ENCODE measurements at regions not wholly inside any gene's neighbourhood (a gene's known extent, or its start where the extent isn't known, plus 50 kb on each side); places are given as distances from the start of the nearest gene placed in this dataset.

DNA sequence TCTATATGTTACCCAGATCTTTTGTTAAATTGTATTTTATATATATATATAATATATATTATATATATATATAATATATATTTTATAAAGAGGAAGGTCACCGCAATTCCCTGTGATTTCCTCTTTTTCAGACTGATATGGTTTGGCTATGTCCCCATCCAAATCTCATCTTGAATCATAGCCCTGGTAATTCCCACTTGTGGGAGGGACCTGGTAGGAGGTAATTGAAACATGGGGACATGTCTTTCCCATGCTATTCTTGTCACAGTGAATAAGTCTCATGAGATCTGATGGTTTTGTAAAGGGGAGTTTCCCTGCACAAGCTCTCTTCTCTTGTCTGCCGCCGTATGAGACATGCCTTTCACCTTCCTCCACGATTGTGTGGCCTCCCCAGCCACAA lies 157.6 kb downstream of the RAB38 start:
- TF ChIP-seq CTCF (IDR thresholded peaks at IDR 0.05) (no peak), EZH2 (IDR thresholded peaks at IDR 0.05) (no peak)
